Keratinocyte (primary cell): ENCODE measurements at regions not wholly inside any gene's neighbourhood (a gene's known extent, or its start where the extent isn't known, plus 50 kb on each side); places are given as distances from the start of the nearest gene placed in this dataset.

Experiments
- DNase-seq: peaks from one replicate; pipeline ENCODE4 v3.0.0-alpha.2; 2011; ENCODE audit warnings: low read depth, missing footprints, low spot score
- FAIRE-seq: peaks from 2 replicates; lab custom pipeline; 2011; peaks lifted over from hg19 to GRCh38; lab: Jason Lieb, UNC
- H2AFZ ChIP-seq: 2 replicates; pipeline ENCODE4 v1.6.0; 2012; ENCODE audit warnings: low read length, control low read depth, inconsistent platforms; ENCODE audit not compliant: control insufficient read depth
- H3K27ac ChIP-seq: 2 replicates; pipeline ENCODE4 v1.5.1; 2011; ENCODE audit warnings: low read length; ENCODE audit not compliant: control insufficient read depth, insufficient read depth
- H3K27me3 ChIP-seq: 3 replicates; pipeline ENCODE4 v1.6.0; 2011; ENCODE audit warnings: low read length; ENCODE audit not compliant: control insufficient read depth, insufficient read depth; ENCODE audit errors: extremely low read depth
- H3K36me3 ChIP-seq, 2 experiments: 2 replicates in 1 of 2; 3 replicates in 1 of 2; pipeline ENCODE4 v1.5.1; 2011; ENCODE audit warnings: low read length in 2 of 2, mild to moderate bottlenecking in 1 of 2; ENCODE audit not compliant: control insufficient read depth in 2 of 2, insufficient read depth in 2 of 2; ENCODE audit errors: extremely low read depth in 1 of 2
- H3K4me1 ChIP-seq: 3 replicates; pipeline ENCODE4 v1.5.1; 2011; ENCODE audit warnings: low read length; ENCODE audit not compliant: control insufficient read depth, insufficient read depth; ENCODE audit errors: extremely low read depth
- H3K4me2 ChIP-seq: 3 replicates; pipeline ENCODE4 v1.6.0; 2011; ENCODE audit warnings: low read depth, low read length; ENCODE audit not compliant: control insufficient read depth, insufficient read depth; ENCODE audit errors: extremely low read depth
- H3K4me3 ChIP-seq, 3 experiments: fragments of 200-600 bp in 1 of 3; sonication (generic) in 1 of 3; 2 replicates in 2 of 3; 3 replicates in 1 of 3; pipeline ENCODE4 v1.5.1; 2011 to 2016; ENCODE audit warnings: low read length in 3 of 3, mild to moderate bottlenecking in 3 of 3, control low read depth in 2 of 3, inconsistent platforms in 1 of 3, low read depth in 1 of 3, mixed read lengths in 1 of 3, mixed run types in 1 of 3, moderate library complexity in 1 of 3; ENCODE audit not compliant: control insufficient read depth in 2 of 3, insufficient read depth in 2 of 3; ENCODE audit errors: extremely low read depth in 1 of 3
- H3K79me2 ChIP-seq: 2 replicates; pipeline ENCODE4 v1.6.0; 2012; ENCODE audit warnings: low read length; ENCODE audit not compliant: control insufficient read depth, insufficient read depth
- H3K9ac ChIP-seq: 3 replicates; pipeline ENCODE4 v1.6.0; 2011; ENCODE audit warnings: low read length; ENCODE audit not compliant: control insufficient read depth, insufficient read depth; ENCODE audit errors: extremely low read depth
- H3K9me1 ChIP-seq: 3 replicates; pipeline ENCODE4 v1.6.0; 2011; ENCODE audit warnings: low read length; ENCODE audit not compliant: control insufficient read depth, insufficient read depth; ENCODE audit errors: extremely low read depth
- H3K9me3 ChIP-seq: 2 replicates; pipeline ENCODE4 v1.5.1; 2012; ENCODE audit warnings: low read depth, low read length; ENCODE audit not compliant: control insufficient read depth
- H4K20me1 ChIP-seq: 3 replicates; pipeline ENCODE4 v1.6.0; 2011; ENCODE audit warnings: low read length; ENCODE audit not compliant: control insufficient read depth, insufficient read depth; ENCODE audit errors: extremely low read depth
- CTCF ChIP-seq, 3 experiments: IDR thresholded peaks in 1 of 3; conservative IDR thresholded peaks in 1 of 3; optimal IDR thresholded peaks in 1 of 3; 2 replicates in 2 of 3; 3 replicates in 1 of 3; pipeline versions ENCODE3 to v1.5.1; 2011; ENCODE audit warnings: low read length in 3 of 3, mild to moderate bottlenecking in 3 of 3, moderate library complexity in 2 of 3, control low read depth in 1 of 3, inconsistent platforms in 1 of 3; ENCODE audit not compliant: insufficient read depth in 2 of 3; ENCODE audit errors: extremely low read depth in 1 of 3
- EZH2 ChIP-seq: IDR thresholded peaks from one replicate; pipeline ENCODE4 v1.6.1; 2012; ENCODE audit warnings: inconsistent platforms, mild to moderate bottlenecking, low read length, moderate library complexity
- dilution Hi-C: fragments of 300-500 bp; cut with MboI; formaldehyde crosslinking; loops from one replicate; pipeline ENCODE4 v1.7.0; 2020; ENCODE audit warnings: low sequenced_read_pairs; ENCODE audit not compliant: extremely low pct_ligation_motif_present

DNA sequence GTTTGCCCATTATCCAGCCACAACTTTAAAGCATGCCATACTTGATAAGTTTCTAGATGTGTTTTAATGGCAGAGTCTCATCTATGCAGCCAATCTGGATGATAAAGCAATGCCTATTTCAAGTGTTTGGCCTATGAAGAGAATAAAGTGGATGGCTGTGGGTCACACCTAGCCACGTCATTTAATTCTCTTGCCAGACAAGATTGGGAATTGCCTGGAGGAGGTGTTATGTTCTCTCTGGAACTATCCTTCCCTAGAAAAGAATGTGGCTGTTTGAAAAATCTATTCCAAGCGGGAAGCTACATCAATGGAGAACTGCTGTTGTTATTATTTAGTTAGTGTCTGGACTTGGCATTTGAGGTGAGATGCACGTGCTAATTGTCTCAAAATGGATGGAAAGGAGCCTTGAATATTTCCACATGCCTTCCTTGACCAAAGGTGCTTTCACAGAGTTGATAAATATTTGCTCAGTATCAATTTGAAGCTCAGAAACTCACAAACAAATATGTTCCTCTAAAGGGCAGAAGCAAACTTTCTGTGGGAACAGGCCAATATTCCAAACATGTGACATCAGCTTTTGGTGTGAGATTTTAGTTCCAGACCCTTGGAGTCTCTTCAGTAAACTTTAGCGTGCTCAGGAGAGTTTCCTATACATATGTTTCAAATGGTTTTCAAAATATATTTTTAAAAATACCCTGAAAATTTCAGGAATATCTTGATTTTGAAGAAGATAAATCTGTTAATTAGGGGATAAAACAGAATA, 510.6 kb upstream of the SGO1 start:
- Histone ChIP-seq H3K9ac (no peak overlapping the region), H3K27me3 (no peaks in the 10 kb centered on the region), H3K9me3 (no peaks in the 10 kb centered on the region), H3K27ac (no peak overlapping the region), H3K36me3 (no peaks in the 10 kb centered on the region), H4K20me1 (no peaks in the 10 kb centered on the region), H3K4me2 (no peak overlapping the region), H3K4me3 (no peak overlapping the region), H2AFZ (no peak overlapping the region), H3K79me2 (no peaks in the 10 kb centered on the region), H3K4me1 (no peaks in the 10 kb centered on the region), H3K9me1 (no peaks in the 10 kb centered on the region)
- DNase-seq (no peak), FAIRE-seq (no peak)
- dilution Hi-C loops: no loop called here
- TF ChIP-seq EZH2: no peak
- no peak for TF ChIP-seq CTCF (optimal IDR thresholded peaks at IDR 0.05 in 1 of 3, IDR thresholded peaks at IDR 0.05 in 1 of 3, conservative IDR thresholded peaks at IDR 0.05 in 1 of 3; ENCODE audit: extremely low read depth in 1 of 3, insufficient read depth in 2 of 3, low read length in 3 of 3)

- Histone ChIP-seq H3K27me3 (no peaks in the 10 kb centered on the region), H3K9ac (no peak overlapping the region), H4K20me1 (no peaks in the 10 kb centered on the region), H3K36me3 (no peaks in the 10 kb centered on the region), H3K9me3 (peaks cover 2% of the 10 kb centered on the region), H3K4me2 (no peak overlapping the region), H3K9me1 (no peaks in the 10 kb centered on the region), H3K27ac (no peak overlapping the region), H3K79me2 (no peaks in the 10 kb centered on the region), H3K4me1 (no peaks in the 10 kb centered on the region), H3K4me3 (no peak overlapping the region), H2AFZ (no peak overlapping the region)
- dilution Hi-C loops: no loop called here
- FAIRE-seq: no peak
- TF ChIP-seq EZH2: no peak
- TF ChIP-seq CTCF (optimal IDR thresholded peaks at IDR 0.05 in 1 of 3, IDR thresholded peaks at IDR 0.05 in 1 of 3, conservative IDR thresholded peaks at IDR 0.05 in 1 of 3; ENCODE audit: extremely low read depth in 1 of 3, insufficient read depth in 2 of 3, low read length in 3 of 3): no peak
- DNase-seq: no peak
These were observed 506.7 kb upstream of the SGO1 start for GRCh38 chr3:20692675-20693074.
